Activated naive CD4-positive, alpha-beta T cell treated with anti-CD3 and anti-CD28 coated beads, Interleukin-2, amount 50 U/mL, for 72 hours (primary cell): ENCODE measurements at regions not wholly inside any gene's neighbourhood (a gene's known extent, or its start where the extent isn't known, plus 50 kb on each side); places are given as distances from the start of the nearest gene placed in this dataset.
"Not testable (repeated sequence)": the region's sequence is repeated elsewhere in the genome, so short reads cannot be mapped to it uniquely, and the experiment has no call there.

Experiments used
- ATAC-seq, 2 donors: fragments of 150-1000 bp; cut with Tn5 transposase; 2 replicates each; pipeline ENCODE4 v1.10.0; 2021; ENCODE audit warnings: mild to moderate bottlenecking in 2 of 2, moderate library complexity in 2 of 2
- DNase-seq, 2 donors: peaks; one replicate each; pipeline ENCODE4 v3.0.0; 2021 to 2022; ENCODE audit warnings: low spot score in 2 of 2
- H3K27ac Mint-ChIP-seq, 2 donors: one replicate each; pipeline ENCODE4 v1.8.0; 2022; ENCODE audit warnings: mild to moderate bottlenecking in 2 of 2, mixed read lengths in 2 of 2
- H3K36me3 Mint-ChIP-seq, 2 donors: one replicate each; pipeline ENCODE4 v1.8.0; 2022; ENCODE audit warnings: mixed read lengths in 2 of 2
- H3K9me3 Mint-ChIP-seq, 2 donors: one replicate each; pipeline ENCODE4 v1.8.0; 2022; ENCODE audit warnings: mixed read lengths in 2 of 2

- H3K27ac Mint-ChIP-seq, ATAC-seq, H3K36me3 Mint-ChIP-seq, DNase-seq, H3K9me3 Mint-ChIP-seq: not testable (repeated sequence)
These were observed 129.3 kb upstream of the PLD5 start for GRCh38 chr1:242653772-242654171.

- H3K9me3 Mint-ChIP-seq: peaks cover 0 to 11% of the 10 kb centered on the region in 2 donors
- H3K27ac Mint-ChIP-seq: no peak overlapping the region
- no peak for ATAC-seq
- no peak for DNase-seq
- H3K36me3 Mint-ChIP-seq: no peaks in the 10 kb centered on the region
These were observed 127.3 kb upstream of the PLD5 start for GRCh38 chr1:242651817-242652216.

GRCh38 chr1:242641461-242641860 is 117.0 kb upstream of the PLD5 start:
- no peaks in the 10 kb centered on the region for H3K9me3 Mint-ChIP-seq
- no peak overlapping the region for H3K27ac Mint-ChIP-seq
- no peaks in the 10 kb centered on the region for H3K36me3 Mint-ChIP-seq
- ATAC-seq (no peak), DNase-seq (no peak)

- Mint-ChIP-seq H3K27ac (no peak overlapping the region), H3K36me3 (no peaks in the 10 kb centered on the region), H3K9me3 (no peaks in the 10 kb centered on the region)
- no peak for DNase-seq
- ATAC-seq: no peak
These were observed 114.6 kb upstream of the PLD5 start for GRCh38 chr1:242639104-242639503.

GRCh38 chr1:242634732-242635131 is 110.2 kb upstream of the PLD5 start:
- DNase-seq (no peak), ATAC-seq (no peak)
- H3K36me3 Mint-ChIP-seq: no peaks in the 10 kb centered on the region
- peaks cover 5 to 9% of the 10 kb centered on the region in 2 donors for H3K9me3 Mint-ChIP-seq
- H3K27ac Mint-ChIP-seq: no peak overlapping the region

- no peak for ATAC-seq
- H3K27ac Mint-ChIP-seq: no peak overlapping the region
- no peaks in the 10 kb centered on the region for H3K36me3 Mint-ChIP-seq
- peaks cover 10 to 17% of the 10 kb centered on the region in 2 donors for H3K9me3 Mint-ChIP-seq
- DNase-seq: no peak
These were observed 104.9 kb upstream of the PLD5 start for GRCh38 chr1:242629396-242629795.

- H3K9me3 Mint-ChIP-seq: peaks cover 7 to 10% of the 10 kb centered on the region in 2 donors
- H3K27ac Mint-ChIP-seq: no peak overlapping the region
- DNase-seq (no peak), ATAC-seq (no peak)
- H3K36me3 Mint-ChIP-seq: no peaks in the 10 kb centered on the region
These were observed 99.3 kb upstream of the PLD5 start for GRCh38 chr1:242623756-242624155.

DNA sequence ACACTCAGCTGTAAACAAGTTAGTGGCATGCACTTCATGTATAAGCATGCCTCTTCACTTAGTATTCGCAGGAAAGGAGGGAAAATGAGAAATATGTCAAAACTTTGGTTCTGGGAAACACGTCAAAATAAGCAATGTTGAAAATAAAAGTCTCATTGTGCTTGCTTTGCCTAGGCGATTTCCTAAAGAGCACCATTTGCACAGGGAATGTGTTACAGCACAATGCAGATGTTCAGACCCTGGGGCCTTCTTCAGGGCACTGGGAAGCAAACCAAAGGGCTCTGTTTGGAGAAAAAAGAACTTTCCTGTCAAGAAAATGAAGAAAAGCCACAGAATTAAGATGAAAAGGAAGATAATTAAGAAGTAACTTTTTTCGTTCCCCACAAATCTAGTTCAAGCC is 98.6 kb upstream of the PLD5 start:
- no peak for ATAC-seq

DNA sequence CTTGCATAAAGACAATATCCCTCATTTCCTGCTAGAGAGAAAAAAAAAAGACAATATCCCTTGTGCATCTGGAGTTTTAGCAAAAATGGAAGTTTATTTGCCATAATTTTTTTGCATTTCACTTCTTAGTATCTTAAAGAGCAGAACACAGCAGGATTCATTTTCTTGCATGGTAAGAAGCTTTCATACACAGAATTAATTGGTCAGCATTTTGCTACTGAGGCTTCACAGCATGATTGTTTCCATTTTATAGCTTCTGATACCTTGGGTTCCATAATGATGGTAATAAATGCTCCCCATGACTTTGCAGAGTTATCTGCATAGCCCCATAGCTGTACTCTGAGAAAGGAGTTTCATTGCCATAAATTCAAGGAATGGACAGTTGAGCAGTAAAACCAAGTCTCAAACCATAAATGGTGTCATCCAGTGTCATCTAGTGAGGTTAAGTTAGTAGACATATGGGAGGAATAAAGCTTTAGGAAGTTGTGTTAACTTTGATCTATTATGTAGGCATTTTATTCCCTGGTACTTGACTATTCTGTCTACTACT is 88.8 kb upstream of the PLD5 start:
- H3K27ac Mint-ChIP-seq: no peak overlapping the region
- no peak for ATAC-seq
- peaks cover 4 to 10% of the 10 kb centered on the region in 2 donors for H3K9me3 Mint-ChIP-seq
- DNase-seq: no peak
- H3K36me3 Mint-ChIP-seq: peaks cover 0 to 8% of the 10 kb centered on the region in 2 donors

More for the DNA sequence above, 98.6 kb upstream of the PLD5 start:
- Mint-ChIP-seq H3K9me3 (peaks cover 7 to 10% of the 10 kb centered on the region in 2 donors), H3K27ac (no peak overlapping the region), H3K36me3 (no peaks in the 10 kb centered on the region)
- no peak for DNase-seq

DNA sequence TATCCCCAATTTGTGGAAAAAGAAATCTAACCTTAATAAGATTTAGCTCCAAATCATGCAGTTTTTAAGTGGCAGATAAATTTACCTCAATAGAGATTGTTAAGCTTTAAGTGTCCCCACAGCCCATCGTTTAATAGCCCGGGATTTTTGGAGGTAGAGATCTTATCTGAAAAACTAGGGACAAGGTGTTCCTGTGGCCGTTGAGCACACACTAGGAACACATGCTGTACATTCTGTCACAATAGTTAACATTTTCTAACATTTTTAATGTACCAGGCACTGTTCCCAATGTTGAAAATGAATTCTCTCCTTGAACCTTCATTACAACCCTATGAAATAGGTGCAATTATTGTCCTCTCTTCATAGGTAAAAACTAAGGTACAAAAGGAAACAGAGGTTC is 85.7 kb upstream of the PLD5 start:
- no peak for DNase-seq
- Mint-ChIP-seq H3K36me3 (peaks cover 0 to 8% of the 10 kb centered on the region in 2 donors), H3K27ac (no peak overlapping the region), H3K9me3 (peaks cover 0 to 4% of the 10 kb centered on the region in 2 donors)
- ATAC-seq: no peak

DNA sequence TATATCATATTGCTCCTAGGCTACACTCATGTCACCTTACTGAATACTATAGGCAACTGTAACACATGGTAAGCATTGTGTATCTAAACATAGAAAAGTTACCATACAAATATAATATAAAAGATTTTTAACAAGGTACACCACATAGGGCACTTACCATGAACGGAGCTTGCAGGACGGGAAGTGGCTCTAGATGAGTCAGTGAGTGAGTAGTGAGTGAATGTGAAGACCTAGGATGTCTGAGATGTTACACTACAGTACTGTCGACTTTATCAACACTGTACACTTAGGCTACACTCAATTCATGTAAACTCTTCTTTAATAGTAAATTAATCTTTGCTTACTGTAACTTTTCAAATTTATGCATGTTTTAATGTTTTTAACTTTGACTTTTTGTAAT is 81.0 kb upstream of the PLD5 start:
- peaks cover 0 to 3% of the 10 kb centered on the region in 2 donors for H3K9me3 Mint-ChIP-seq
- DNase-seq: no peak
- no peak for ATAC-seq
- H3K27ac Mint-ChIP-seq: no peak overlapping the region
- peaks cover 0 to 4% of the 10 kb centered on the region in 2 donors for H3K36me3 Mint-ChIP-seq

- Mint-ChIP-seq H3K27ac (no peak overlapping the region), H3K36me3 (peaks cover 0 to 11% of the 10 kb centered on the region in 2 donors), H3K9me3 (peaks cover 7 to 14% of the 10 kb centered on the region in 2 donors)
- no peak for ATAC-seq
- DNase-seq: no peak
These were observed 77.5 kb upstream of the PLD5 start for GRCh38 chr1:242602001-242602400.

- Mint-ChIP-seq H3K36me3 (peaks cover 0 to 13% of the 10 kb centered on the region in 2 donors), H3K9me3 (peaks cover 11 to 25% of the 10 kb centered on the region in 2 donors)
- H3K27ac Mint-ChIP-seq, DNase-seq, ATAC-seq: not testable (repeated sequence)
These were observed 69.3 kb upstream of the PLD5 start for GRCh38 chr1:242593756-242594155.

DNA sequence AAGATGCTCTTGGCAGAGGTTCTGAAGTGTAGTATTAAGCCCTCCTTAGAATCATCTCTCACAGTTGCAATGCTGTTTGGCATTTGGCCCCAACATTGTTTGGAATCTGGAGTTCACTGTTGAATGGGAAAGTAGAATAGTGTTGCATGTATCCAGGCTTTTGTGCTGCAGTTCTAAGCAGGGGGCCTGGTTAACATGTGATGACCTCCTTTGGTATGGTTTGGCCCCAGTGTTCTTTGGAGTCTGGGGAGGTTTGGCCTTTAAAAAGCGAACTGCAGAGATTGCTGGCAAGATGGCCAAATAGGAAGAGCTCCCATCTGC is 61.8 kb upstream of the PLD5 start:
- H3K36me3 Mint-ChIP-seq: no peaks in the 10 kb centered on the region
- peaks cover 4 to 6% of the 10 kb centered on the region in 2 donors for H3K9me3 Mint-ChIP-seq
- H3K27ac Mint-ChIP-seq: no peak overlapping the region
- DNase-seq (no peak), ATAC-seq (no peak)

DNA sequence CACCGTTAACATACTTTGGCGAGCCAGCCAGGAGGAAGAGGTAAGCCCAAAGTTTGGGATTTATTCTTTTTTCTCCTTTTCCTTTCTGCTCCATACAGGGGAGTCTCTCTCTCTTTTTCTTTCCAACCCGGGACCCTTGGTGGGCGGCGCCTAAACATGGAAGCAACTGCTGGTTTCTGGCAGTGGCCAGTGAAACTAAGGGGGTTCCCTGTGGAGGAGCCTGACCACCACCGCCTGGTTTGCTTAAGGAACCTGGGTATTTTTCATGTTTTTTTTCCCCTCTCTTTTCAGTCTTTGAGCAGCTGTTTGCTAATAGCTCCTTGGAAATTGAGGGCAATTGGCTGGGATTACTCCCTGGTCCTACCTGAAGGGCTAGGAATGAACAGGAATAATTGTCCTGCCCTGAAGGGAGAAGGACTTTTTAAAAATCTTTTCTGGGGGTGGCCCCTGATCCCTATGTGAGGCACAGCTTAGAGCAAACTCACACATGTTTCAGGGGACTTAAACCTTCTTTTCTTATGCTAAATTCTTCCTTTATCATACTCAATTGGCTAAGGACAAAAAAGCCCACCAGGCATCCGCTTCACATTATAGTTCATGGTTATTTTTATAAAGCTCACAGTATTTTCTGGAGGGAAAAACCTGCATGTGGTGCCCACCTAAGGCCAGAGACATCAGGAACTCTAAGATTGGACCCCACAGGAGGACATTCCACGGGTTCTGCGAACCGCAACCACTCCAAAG is 61.3 kb upstream of the PLD5 start:
- no peak for DNase-seq
- H3K9me3 Mint-ChIP-seq: peaks cover 4 to 6% of the 10 kb centered on the region in 2 donors
- H3K36me3 Mint-ChIP-seq: no peaks in the 10 kb centered on the region
- no peak overlapping the region for H3K27ac Mint-ChIP-seq
- ATAC-seq: no peak

GRCh38 chr1:242582669-242583068 is 58.2 kb upstream of the PLD5 start:
- Mint-ChIP-seq H3K9me3 (peaks cover 0 to 4% of the 10 kb centered on the region in 2 donors), H3K36me3 (no peaks in the 10 kb centered on the region), H3K27ac (no peak overlapping the region)
- no peak for ATAC-seq
- no peak for DNase-seq

GRCh38 chr1:242579528-242580235 is 55.2 kb upstream of the PLD5 start:
- H3K9me3 Mint-ChIP-seq: peaks cover 0 to 4% of the 10 kb centered on the region in 2 donors
- no peak for ATAC-seq

More at GRCh38 chr1:242579528-242580235, 55.2 kb upstream of the PLD5 start:
- no peak overlapping the region for H3K27ac Mint-ChIP-seq
- H3K36me3 Mint-ChIP-seq: peaks cover 0 to 6% of the 10 kb centered on the region in 2 donors
- DNase-seq: no peak
